NCI-H2196 treated with DMSO at 0.1 percent for 48 hours (cell line): ENCODE measurements at regions not wholly inside any gene's neighbourhood (a gene's known extent, or its start where the extent isn't known, plus 50 kb on each side); places are given as distances from the start of the nearest gene placed in this dataset.

Experiments used
- DNase-seq: peaks from one replicate; lab custom pipeline; 2025; ENCODE audit not compliant: unreplicated experiment; lab: John Stamatoyannopoulos, UW

DNA sequence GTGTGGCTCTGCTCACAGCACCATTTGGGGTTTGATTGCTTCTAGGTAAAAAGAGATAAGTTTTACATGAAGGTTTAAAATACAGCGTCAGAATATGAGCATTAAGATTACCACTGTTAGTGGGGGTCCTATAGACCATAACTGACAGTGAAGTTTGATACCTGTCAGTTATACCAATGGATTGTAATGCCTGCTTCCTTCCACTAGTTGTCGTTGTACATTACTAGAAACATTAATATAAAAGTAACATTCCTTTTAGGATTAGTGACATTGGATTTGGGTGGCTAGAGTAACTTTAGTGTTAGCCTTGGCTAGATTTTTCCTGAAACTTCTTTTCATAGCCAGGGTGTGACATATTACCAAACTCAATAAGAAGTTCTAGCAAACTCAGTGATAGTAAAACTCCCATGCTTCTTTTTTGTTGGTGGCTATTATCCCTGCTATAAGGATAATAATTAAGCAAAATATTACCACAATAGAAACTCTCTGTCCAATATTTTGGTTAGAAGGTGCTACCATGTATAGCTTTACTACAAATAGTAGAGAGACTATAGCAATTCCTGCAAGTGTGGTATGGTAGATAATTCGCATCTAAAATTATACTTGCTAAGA is 57.1 kb downstream of the FAM181B start:
- DNase-seq = no peak

- no peak for DNase-seq
Measured at GRCh38 chr11:82675838-82676237, 57.8 kb downstream of the FAM181B start.

DNA sequence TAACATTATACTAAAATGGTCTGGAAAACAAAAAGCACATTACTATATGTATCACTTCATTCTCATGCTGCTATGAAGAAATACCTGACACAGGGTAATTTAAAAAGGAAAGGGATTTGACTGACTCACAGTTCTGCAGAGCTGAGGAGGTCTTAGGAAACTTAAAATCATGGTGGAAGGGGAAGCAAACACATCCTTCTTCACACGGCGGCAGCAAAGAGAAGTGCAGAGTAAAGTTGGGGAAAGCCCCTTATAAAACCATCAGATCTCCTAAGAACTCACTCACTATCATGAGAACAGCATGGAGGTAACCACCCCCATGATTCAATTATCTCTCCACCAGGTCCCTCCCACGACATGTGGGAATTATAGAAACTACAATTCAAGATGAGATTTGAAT is 60.0 kb downstream of the FAM181B start:
- no peak for DNase-seq

GRCh38 chr11:82671451-82671850 is 62.2 kb downstream of the FAM181B start:
- DNase-seq = no peak

DNA sequence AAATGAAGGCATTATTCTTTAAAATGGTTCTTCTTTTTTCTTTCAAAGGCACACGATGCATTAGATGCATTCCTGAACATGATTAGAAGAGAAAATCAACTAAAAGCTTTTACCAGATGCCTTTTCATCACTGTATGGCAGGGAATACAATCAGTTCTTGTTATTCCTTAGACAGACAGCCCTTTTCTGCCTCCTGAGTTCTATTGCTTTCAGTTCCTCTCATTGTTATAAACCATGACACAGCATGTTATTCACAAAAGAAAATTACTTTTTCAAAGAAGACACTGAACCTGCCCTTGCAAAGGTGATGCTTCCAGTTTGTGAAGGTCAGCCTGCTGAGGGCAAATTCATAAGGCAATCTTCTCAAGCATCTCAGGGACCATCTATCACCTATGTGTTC is 70.1 kb downstream of the FAM181B start:
- DNase-seq = no peak

GRCh38 chr11:82653752-82654151 is 79.9 kb downstream of the FAM181B start:
- DNase-seq = no peak

DNA sequence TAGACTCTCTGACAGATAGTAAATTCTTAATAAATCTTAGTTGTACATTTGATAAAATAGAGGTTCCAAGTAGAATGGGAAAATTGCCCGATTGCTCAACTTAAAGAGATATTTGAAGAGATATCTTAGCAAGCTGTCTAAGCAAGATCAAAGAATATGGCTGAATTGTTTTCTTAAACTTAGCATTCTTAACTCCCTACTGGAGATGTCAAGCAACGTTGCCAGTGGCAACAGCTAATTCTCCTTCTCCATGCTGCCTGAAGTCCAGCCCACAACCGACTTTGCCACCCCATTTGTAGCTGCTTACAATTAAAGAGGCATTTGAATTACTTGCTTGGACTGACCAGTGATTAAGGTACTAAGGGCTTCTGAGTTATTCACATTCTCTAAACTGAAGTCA is 94.4 kb downstream of the FAM181B start:
- no peak for DNase-seq

- DNase-seq = no peak
Measured at GRCh38 chr11:82636615-82637014, 97.0 kb downstream of the FAM181B start.

- no peak for DNase-seq
Measured at GRCh38 chr11:82634091-82634490, 99.6 kb downstream of the FAM181B start.

DNA sequence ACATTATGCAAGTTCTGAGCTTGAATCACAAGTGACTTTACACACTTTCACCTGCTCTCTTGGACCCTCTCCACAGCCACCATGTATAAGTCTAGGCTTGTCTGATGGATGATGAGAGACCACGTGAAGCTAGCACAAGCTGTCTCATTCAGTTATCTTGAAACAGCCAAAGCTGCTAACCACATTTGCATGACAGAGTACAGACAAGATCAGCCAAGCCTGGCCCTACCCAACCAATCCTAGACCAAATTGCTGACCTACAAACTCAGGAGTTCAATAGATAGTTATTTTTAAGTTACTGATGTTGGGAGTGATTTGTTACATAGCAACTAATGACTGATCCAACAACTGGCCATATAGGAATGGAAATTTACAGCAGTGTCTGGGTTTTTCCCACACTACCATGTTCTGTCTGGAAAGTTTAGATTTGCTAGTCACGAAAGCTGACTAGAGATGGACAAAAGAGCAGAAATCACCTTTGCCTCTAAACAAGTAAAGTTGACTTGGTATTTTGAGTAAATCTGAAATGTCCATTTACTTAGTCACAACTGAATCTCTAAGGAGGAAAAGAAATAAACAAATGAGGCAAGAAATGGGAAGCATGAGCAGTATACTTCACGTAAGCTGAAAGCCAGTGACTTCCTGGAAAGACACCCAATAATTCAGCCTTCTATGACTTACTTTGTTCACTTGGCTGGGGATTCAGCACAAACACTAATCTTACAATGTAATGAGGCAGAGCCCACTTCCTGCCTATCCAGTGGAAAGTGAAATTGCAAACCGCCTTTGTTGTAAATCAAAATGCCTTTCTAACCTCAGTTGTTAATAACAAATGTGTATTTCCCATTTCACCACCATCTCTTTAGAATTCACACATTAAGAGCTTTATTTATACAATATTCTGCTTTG is 101.7 kb downstream of the FAM181B start:
- no peak for DNase-seq

DNA sequence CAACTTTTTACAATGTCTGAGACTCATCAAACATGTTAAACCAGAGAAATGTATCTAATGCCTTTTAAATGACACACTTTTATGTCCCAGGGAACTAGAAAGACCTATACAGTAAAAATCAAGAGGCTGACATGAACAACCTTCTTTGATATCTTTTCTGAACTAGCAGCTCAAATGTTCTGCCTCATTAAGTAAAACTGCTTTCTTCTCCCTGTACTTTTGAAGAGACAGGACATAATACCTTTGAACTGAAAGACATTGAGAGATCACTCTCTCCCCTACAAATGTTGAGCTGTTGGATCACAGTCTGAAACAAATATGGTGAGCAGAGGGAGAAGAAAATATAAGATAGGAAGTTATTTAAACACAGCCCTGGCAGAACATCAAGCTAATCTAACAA is 123.0 kb downstream of the FAM181B start:
- DNase-seq = no peak

- DNase-seq = no peak
Measured at GRCh38 chr11:82606738-82607137, 126.9 kb downstream of the FAM181B start.

- no peak for DNase-seq
Measured at GRCh38 chr11:82601711-82602110, 132.0 kb downstream of the FAM181B start.

DNA sequence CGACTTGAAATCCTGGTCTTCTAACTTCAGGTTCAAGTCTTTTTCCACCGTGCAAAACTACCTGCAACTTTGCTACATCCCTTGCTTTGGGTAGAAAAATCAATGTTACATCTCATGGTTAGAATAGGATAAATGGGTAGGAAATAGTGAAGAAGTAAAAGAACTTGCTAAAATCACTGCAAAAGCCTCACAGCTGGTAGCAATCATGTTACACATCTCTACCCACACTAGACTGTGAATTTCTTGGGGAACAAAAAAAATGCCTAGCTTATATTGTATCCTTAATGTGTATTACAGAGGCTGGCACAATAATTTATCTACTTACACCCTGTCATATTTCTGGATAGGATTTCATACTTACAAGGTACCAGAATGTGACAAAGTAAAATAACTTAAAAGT is 133.8 kb downstream of the FAM181B start:
- DNase-seq = no peak

GRCh38 chr11:82586581-82586980 is 147.1 kb downstream of the FAM181B start:
- no peak for DNase-seq

- DNase-seq = no peak
Measured at GRCh38 chr11:82577246-82577645, 156.4 kb downstream of the FAM181B start.

- no peak for DNase-seq
Measured at GRCh38 chr11:82560836-82561235, 172.8 kb downstream of the FAM181B start.

GRCh38 chr11:82559609-82560008 is 174.1 kb downstream of the FAM181B start:
- DNase-seq = no peak

DNA sequence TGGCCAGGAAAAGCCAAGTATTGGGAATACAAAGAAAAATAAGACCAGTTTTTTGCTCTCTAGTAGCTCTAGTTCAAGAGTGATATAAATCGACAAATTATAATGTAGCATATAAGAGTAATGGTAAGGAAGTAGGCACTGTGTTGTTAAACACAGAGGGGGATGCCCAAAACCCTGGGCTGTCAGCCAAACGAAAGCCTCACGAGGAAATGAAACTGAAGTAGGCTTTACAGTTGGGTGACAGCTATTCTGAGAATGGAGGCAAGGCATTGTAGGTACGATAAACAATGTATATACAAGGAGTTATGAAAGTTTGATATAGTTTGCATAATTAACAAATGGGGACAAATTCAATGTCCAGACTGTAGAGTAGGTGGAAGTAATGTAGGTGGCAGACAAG is 176.4 kb downstream of the FAM181B start:
- DNase-seq = no peak

GRCh38 chr11:82556210-82556609 is 177.5 kb downstream of the FAM181B start:
- DNase-seq = no peak

DNA sequence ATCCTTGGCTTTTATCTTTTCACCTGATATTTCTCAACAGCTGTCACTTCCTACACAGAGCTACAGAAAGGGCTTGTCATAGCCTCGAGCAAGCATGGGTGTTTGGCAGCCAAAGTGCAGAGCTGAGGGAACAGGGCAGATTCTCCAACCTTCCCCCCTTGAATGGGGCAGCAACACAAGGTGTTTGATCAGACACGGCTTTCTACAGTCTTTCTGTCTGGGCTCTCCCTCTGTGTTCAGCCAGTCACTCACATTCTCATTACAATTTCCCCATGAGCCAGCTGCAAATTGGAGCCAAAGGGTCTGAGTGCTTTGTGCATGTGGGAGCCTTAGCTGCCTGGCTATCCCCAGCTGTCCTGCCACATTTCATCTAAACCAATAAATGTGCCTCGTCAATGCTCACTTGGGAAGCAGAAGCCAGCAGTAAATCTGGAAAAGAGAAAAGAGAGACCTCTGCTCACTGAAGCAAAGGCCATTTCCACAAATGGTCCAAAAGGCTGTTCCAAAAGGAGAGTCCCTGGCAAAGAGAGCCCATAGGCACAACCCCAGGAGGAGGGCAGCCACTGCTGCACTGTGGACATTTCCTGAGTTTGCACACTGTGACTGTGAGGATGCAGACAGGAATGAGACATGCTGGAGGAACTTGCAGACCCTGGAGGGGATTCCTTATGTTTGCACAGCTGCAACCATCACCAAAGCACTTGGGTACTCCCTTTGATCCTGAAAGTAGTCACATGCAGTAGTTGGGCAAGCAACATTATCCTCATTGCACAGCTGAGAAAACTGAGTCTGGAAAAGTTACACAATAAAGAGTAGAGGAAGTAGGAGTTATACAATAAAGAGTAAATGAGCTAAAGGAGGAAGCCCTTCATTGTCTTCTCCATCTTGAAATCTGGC is 186.8 kb downstream of the FAM181B start:
- no peak for DNase-seq

DNA sequence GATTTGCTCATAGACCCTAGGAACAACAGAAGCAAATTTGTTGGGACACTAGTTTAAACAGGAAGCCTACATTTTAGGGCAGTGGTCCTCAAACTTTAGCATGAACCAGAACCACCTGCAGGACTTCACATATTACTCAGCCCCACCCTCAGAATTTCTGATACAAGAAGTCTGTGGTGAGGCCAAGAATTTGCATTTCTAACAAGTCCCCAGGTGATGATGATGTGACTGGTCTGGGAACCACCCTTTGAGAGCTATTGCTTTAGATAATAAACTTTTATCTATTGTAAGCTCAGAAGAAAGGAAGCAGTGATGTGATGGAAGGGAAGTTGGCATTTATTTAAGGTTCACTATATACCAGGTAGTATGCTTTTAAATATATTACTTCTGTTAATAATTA is 194.0 kb downstream of the FAM181B start:
- no peak for DNase-seq
